ENCODE measurements at regions not wholly inside any gene's neighbourhood (a gene's known extent, or its start where the extent isn't known, plus 50 kb on each side); places are given as distances from the start of the nearest gene placed in this dataset.

DNA sequence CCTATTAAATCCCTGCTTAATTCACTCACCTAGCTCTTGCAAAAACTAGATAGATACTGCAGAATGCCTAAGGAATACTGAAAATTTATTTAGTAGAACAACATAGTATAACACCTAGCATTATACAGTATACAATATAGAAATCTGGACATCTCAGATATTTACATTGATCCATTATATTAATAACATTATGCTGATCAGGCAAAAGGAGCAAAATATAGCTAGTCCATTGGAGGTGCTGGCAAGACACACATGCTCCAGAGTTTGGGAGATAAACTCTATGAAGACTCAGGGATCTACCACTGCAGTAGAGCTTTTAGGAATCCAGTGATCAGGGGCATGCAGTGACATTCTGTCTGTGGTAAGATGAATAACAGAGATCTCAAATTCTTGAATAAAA, 357.6 kb downstream of the TBC1D4 start:
- Histone ChIP-seq H3K36me3 (no peaks in the 10 kb centered on the region), H3K4me1 (no peaks in the 10 kb centered on the region), H3K27me3 (no peaks in the 10 kb centered on the region), H3K9me3 (no peaks in the 10 kb centered on the region), H3K4me3 (no peak overlapping the region), H3K27ac (no peak overlapping the region)
- DNase-seq = no peak
- intact Hi-C loops (cut with DNase I) = no loop called here
- no peak for ATAC-seq
- TF ChIP-seq POLR2A (IDR thresholded peaks at IDR 0.05) = no peak
- TF ChIP-seq, protein P1, sequence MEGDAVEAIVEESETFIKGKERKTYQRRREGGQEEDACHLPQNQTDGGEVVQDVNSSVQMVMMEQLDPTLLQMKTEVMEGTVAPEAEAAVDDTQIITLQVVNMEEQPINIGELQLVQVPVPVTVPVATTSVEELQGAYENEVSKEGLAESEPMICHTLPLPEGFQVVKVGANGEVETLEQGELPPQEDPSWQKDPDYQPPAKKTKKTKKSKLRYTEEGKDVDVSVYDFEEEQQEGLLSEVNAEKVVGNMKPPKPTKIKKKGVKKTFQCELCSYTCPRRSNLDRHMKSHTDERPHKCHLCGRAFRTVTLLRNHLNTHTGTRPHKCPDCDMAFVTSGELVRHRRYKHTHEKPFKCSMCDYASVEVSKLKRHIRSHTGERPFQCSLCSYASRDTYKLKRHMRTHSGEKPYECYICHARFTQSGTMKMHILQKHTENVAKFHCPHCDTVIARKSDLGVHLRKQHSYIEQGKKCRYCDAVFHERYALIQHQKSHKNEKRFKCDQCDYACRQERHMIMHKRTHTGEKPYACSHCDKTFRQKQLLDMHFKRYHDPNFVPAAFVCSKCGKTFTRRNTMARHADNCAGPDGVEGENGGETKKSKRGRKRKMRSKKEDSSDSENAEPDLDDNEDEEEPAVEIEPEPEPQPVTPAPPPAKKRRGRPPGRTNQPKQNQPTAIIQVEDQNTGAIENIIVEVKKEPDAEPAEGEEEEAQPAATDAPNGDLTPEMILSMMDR (IDR thresholded peaks at IDR 0.05) = no peak

DNA sequence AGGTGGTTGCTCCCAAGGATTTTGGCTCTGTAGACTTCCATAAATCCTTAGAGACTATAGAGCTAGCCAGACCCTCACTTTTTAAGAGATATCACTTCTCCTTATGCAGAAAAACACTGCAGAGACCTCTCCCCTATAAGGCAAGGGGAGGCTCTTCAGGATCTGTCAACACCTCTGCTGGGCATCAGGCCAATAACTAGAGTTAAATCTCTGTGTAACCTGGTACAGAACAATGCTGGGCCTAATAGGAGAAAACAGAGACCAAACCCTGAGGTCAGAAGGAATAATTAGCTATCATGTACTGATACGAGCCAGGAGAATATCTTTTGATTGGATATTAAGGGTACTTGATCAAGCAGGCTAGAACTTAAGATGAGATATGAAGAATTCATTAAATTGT, 358.5 kb downstream of the TBC1D4 start:
- Histone ChIP-seq H3K27me3 (no peaks in the 10 kb centered on the region), H3K4me3 (no peak overlapping the region), H3K9me3 (no peaks in the 10 kb centered on the region), H3K4me1 (no peaks in the 10 kb centered on the region), H3K36me3 (no peaks in the 10 kb centered on the region), H3K27ac (no peak overlapping the region)
- TF ChIP-seq POLR2A (IDR thresholded peaks at IDR 0.05) = no peak
- TF ChIP-seq, protein P1 (IDR thresholded peaks at IDR 0.05) = no peak
- intact Hi-C loops (cut with DNase I) = no loop called here
- 54% methylated on average over 1 of the region's 1 CpG for WGBS (ENCODE audit: insufficient coverage, low coverage, low lambda C conversion rate, missing lambda C conversion rate)
- no peak for DNase-seq
- ATAC-seq = no peak

DNA sequence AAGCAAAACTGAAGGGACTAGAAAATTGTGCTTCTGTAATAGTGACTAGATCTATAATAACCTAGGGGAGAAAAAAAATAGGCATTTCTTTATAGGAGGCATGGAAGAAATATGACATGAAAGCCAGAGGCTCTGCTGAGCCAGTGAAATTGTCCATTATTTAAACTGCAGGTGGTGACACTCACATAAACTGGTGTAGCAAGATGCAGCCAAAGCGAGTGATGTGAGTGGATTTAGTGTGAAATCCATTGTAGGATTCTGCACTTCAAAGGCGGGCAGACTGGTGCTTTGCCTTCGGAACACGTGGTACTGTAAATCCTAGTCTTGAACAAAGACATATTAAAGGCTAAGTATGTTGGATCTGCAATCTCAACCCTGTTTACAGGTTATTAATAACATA, 361.9 kb downstream of the TBC1D4 start:
- TF ChIP-seq, protein P1 (IDR thresholded peaks at IDR 0.05) = no peak
- TF ChIP-seq POLR2A (IDR thresholded peaks at IDR 0.05) = no peak
- H3K4me1 ChIP-seq = no peaks in the 10 kb centered on the region
- no peaks in the 10 kb centered on the region for H3K27me3 ChIP-seq
- no peak overlapping the region for H3K4me3 ChIP-seq
- H3K9me3 ChIP-seq = no peaks in the 10 kb centered on the region
- no peak overlapping the region for H3K27ac ChIP-seq
- DNase-seq = no peak
- WGBS (ENCODE audit: insufficient coverage, low coverage, low lambda C conversion rate, missing lambda C conversion rate) = 57% methylated on average over 4 of the region's 4 CpGs
- intact Hi-C loops (cut with DNase I) = no loop called here
- no peak for ATAC-seq
- no peaks in the 10 kb centered on the region for H3K36me3 ChIP-seq

DNA sequence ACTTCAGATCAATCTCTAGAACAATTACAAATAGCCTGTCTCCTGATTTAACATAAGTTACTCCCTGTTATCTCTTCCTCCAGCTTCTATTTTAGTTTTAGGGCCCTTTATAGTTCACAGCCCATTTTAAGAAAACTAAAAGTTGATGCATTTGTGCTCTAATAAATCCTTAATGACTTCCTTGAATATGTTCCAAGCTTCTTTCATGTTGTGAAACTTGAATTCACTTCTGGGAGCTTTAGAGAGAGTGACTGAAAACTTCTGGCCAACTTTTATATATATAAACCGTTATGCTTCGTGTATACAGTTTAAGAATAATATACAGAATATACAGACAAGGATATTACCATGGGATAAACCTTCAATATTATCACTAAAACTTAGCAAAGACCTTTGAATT, 366.8 kb downstream of the TBC1D4 start:
- WGBS (ENCODE audit: insufficient coverage, low coverage, low lambda C conversion rate, missing lambda C conversion rate) = 35% methylated on average over 2 of the region's 2 CpGs
- no peak overlapping the region for H3K27ac ChIP-seq
- H3K4me3 ChIP-seq = no peak overlapping the region
- H3K27me3 ChIP-seq = no peaks in the 10 kb centered on the region
- ATAC-seq (no peak), DNase-seq (no peak)
- no peaks in the 10 kb centered on the region for H3K9me3 ChIP-seq
- no peaks in the 10 kb centered on the region for H3K36me3 ChIP-seq
- intact Hi-C loops (cut with DNase I) = no loop called here
- no peak for TF ChIP-seq POLR2A (IDR thresholded peaks at IDR 0.05)
- TF ChIP-seq, protein P1 (IDR thresholded peaks at IDR 0.05) = no peak
- H3K4me1 ChIP-seq = no peaks in the 10 kb centered on the region

DNA sequence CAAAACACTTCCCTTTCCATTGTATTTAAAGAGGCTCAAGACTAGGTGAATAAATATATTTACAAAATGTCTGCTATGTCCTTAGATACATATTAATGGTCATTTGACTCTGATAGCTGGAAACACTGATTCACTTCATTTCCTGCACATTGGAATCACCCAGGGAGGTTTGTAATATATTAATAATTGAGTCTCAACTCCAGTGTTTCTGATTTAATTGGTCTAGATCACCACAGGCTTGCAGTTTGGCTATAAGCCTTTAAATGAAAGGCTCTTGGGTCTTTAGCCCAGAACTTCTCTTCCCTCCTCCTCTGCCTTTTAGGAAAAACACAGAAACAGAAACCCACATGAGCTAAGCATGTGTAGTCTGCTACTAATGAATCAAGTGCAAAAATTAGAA, 378.0 kb downstream of the TBC1D4 start:
- no peak overlapping the region for H3K27ac ChIP-seq
- H3K4me3 ChIP-seq = no peak overlapping the region
- no peak for DNase-seq
- no peaks in the 10 kb centered on the region for H3K9me3 ChIP-seq
- intact Hi-C loops (cut with DNase I) = no loop called here
- H3K27me3 ChIP-seq = no peaks in the 10 kb centered on the region
- TF ChIP-seq, protein P1 (IDR thresholded peaks at IDR 0.05) = no peak
- no peak for TF ChIP-seq POLR2A (IDR thresholded peaks at IDR 0.05)
- no peaks in the 10 kb centered on the region for H3K4me1 ChIP-seq
- no peak for ATAC-seq
- no peaks in the 10 kb centered on the region for H3K36me3 ChIP-seq
